HUES6 (cell line): ENCODE measurements at regions not wholly inside any gene's neighbourhood (a gene's known extent, or its start where the extent isn't known, plus 50 kb on each side); places are given as distances from the start of the nearest gene placed in this dataset.
A peak's percentile ranks its signal among the peaks of the same experiment; 100 is the strongest.

Experiments used
- H3K27ac ChIP-seq: 2 replicates; pipeline ENCODE4 v1.7.0; 2013; ENCODE audit warnings: low read depth, mild to moderate bottlenecking, low read length, inconsistent platforms
- H3K27me3 ChIP-seq: 2 replicates; pipeline ENCODE4 v1.6.1; 2013; ENCODE audit warnings: low read length; ENCODE audit not compliant: control insufficient read depth, insufficient read depth
- H3K36me3 ChIP-seq: 2 replicates; pipeline ENCODE4 v1.6.1; 2013; ENCODE audit warnings: low read length; ENCODE audit not compliant: control insufficient read depth, insufficient read depth
- H3K4me1 ChIP-seq: 2 replicates; pipeline ENCODE4 v1.6.1; 2013; ENCODE audit warnings: low read length; ENCODE audit not compliant: control insufficient read depth, insufficient read depth
- H3K4me3 ChIP-seq: 2 replicates; pipeline ENCODE4 v1.5.1; 2013; ENCODE audit warnings: low read depth, low read length
- H3K9ac ChIP-seq: one replicate; pipeline ENCODE4 v1.6.1; 2013; ENCODE audit warnings: mild to moderate bottlenecking, low read length
- H3K9me3 ChIP-seq: 2 replicates; pipeline ENCODE4 v1.6.1; 2013; ENCODE audit warnings: low read depth, low read length; ENCODE audit not compliant: control insufficient read depth, insufficient read depth

DNA sequence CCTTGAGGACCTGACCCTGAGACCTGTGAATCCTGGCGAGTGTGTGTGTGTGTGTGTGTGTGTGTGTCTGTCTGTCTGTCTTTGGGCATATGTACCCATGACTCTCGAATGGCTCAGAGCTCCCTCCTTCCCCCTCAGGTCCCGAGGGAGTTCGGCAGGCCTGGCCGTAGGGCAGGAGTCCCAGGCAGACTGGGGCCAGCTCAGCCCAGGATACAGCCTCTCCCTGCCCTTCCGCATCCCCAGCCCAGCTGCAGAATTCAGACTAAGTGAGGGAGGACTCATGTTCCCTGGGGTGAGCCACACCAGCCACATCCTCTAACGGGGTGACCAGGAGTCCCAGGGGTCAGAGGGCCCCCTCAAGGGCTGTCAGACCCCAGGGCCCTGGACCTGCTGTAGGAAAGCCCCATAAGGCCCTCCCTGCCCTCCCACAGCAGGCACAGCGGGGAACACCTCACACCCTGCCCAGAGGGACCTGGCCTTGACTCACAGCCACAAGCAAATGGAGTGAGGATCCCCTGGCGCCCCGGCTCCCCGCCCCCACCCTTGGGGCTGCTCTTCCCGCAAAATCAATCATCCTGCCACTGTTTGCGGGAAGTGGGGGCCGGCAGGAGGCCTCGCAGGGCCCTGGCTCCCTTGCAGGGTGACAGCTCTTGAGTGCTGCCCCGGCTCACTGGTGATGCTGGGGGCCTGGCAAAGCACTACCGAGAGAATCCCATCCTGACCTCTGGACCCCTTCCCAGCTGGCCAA lies 101.7 kb upstream of the CASZ1 start:
- Histone ChIP-seq H3K27me3 (peaks cover 8% of the 10 kb centered on the region; the same call in 1 of the 2 replicates), H3K27ac (no peak overlapping the region), H3K9ac (no peak overlapping the region), H3K4me3 (no peak overlapping the region), H3K9me3 (no peaks in the 10 kb centered on the region), H3K36me3 (no peaks in the 10 kb centered on the region), H3K4me1 (peaks cover 46% of the 10 kb centered on the region)

GRCh38 chr1:10898921-10899320 lies 102.5 kb upstream of the CASZ1 start:
- Histone ChIP-seq H3K36me3 (no peaks in the 10 kb centered on the region), H3K4me1 (peaks cover 46% of the 10 kb centered on the region), H3K27me3 (peaks cover 8% of the 10 kb centered on the region; the same call in 1 of the 2 replicates), H3K4me3 (no peak overlapping the region), H3K9ac (no peak overlapping the region), H3K27ac (no peak overlapping the region), H3K9me3 (no peaks in the 10 kb centered on the region)

DNA sequence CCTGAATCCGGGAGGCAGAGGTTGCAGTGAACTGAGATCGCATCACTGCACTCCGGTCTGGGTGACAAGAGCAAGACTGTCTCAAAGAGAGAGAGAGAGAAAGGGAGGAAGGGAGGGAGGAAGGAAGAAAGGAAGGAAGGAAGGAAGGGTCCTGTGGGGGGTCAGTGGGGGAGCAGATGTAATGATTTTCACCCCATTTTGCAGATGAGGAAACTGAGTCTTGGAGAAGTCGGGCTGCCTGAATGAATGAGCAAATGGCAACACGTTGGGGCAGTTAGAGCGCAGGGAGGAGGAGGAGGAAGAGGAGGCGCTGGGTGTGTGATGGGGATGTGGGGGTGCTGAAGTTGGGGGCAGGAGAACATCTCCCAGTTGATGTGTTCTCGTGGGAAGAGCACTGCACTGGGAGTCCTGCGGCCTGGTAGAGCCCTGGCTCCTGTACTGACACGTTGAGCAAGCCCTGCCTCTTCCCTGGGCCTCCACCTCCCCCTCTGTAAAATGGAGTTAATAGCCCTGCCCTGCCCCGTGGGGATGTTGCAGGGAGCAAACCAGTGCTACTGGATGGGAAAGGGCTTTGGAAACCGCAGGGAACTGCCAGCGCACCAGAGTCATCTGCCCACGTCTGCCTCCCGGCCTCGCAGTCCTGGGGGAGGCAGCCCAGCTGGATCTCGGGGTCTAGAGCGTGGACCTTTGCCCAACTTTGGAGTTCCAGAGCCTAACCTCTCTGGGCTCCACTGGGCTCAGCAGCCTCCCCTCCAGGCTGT lies 103.2 kb upstream of the CASZ1 start:
- H3K9ac ChIP-seq, result no peak overlapping the region
- H3K27me3 ChIP-seq, result peaks cover 8% of the 10 kb centered on the region; the same call in 1 of the 2 replicates
- H3K27ac ChIP-seq, result no peak overlapping the region
- peaks cover 46% of the 10 kb centered on the region for H3K4me1 ChIP-seq
- peak overlapping the region; percentile 14; the same call in 1 of the 2 replicates for H3K4me3 ChIP-seq
- H3K9me3 ChIP-seq, result no peaks in the 10 kb centered on the region
- H3K36me3 ChIP-seq, result no peaks in the 10 kb centered on the region

DNA sequence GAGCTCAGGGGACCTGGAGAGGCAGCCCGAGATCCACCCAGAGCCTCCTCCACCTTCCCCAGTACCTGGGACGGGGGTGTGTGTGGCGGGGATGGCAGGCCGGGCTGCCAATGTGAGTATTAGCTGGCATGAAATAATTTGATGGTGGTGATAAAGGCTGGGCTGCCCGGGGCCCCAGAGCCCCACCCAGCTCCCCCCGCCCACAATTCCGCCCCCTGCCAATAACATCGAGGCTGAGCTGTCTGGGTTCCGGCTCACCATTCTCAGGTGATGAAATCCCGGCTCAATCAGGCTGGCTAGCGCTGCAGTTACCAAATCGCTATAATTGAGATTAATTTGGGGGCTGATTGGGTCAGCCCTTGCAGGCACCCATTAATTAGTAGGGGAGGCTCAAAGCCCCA lies 103.8 kb upstream of the CASZ1 start:
- no peak overlapping the region for H3K27ac ChIP-seq
- peak overlapping the region; percentile 43; the same call in 1 of the 2 replicates for H3K4me3 ChIP-seq
- peaks cover 46% of the 10 kb centered on the region for H3K4me1 ChIP-seq

DNA sequence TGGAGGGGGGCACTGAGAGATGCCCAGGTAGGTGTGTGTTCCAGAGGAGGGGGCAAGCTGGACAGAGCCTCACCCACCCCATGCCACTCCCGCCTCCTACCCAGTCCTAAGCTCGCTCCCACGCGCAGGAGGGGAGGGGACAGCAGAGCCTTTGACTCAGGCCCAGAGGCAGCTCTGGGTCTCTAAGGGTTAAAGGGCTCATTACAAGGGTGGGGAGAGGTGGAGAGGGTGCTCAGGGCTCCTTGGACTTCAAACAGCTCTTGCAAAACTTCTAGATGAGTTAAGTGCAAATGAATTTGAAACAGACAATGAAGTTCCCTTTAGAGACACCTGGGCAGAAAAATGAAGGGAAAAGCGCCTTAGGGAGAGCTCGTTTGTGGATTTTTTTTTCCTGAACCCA lies 104.2 kb upstream of the CASZ1 start:
- peaks cover 46% of the 10 kb centered on the region for H3K4me1 ChIP-seq
- H3K9ac ChIP-seq, result peak overlapping the region; percentile 31
- H3K36me3 ChIP-seq, result no peaks in the 10 kb centered on the region
- no peaks in the 10 kb centered on the region for H3K9me3 ChIP-seq
- no peak overlapping the region for H3K27ac ChIP-seq
- peak overlapping the region; percentile 43 for H3K4me3 ChIP-seq
- peaks cover 8% of the 10 kb centered on the region; the same call in 1 of the 2 replicates for H3K27me3 ChIP-seq

More for the DNA sequence above, 103.8 kb upstream of the CASZ1 start:
- Histone ChIP-seq H3K36me3 (no peaks in the 10 kb centered on the region), H3K9me3 (no peaks in the 10 kb centered on the region), H3K9ac (peak overlapping the region; percentile 31), H3K27me3 (peaks cover 8% of the 10 kb centered on the region; the same call in 1 of the 2 replicates)

- Histone ChIP-seq H3K27ac (peak overlapping the region; percentile 63; the same call in 1 of the 2 replicates), H3K4me1 (peaks cover 46% of the 10 kb centered on the region), H3K27me3 (peaks cover 8% of the 10 kb centered on the region; the same call in 1 of the 2 replicates), H3K9ac (peak overlapping the region; percentile 57), H3K36me3 (no peaks in the 10 kb centered on the region), H3K9me3 (no peaks in the 10 kb centered on the region), H3K4me3 (peak overlapping the region; percentile 43)
Measured at GRCh38 chr1:10901091-10901890, 104.8 kb upstream of the CASZ1 start.

DNA sequence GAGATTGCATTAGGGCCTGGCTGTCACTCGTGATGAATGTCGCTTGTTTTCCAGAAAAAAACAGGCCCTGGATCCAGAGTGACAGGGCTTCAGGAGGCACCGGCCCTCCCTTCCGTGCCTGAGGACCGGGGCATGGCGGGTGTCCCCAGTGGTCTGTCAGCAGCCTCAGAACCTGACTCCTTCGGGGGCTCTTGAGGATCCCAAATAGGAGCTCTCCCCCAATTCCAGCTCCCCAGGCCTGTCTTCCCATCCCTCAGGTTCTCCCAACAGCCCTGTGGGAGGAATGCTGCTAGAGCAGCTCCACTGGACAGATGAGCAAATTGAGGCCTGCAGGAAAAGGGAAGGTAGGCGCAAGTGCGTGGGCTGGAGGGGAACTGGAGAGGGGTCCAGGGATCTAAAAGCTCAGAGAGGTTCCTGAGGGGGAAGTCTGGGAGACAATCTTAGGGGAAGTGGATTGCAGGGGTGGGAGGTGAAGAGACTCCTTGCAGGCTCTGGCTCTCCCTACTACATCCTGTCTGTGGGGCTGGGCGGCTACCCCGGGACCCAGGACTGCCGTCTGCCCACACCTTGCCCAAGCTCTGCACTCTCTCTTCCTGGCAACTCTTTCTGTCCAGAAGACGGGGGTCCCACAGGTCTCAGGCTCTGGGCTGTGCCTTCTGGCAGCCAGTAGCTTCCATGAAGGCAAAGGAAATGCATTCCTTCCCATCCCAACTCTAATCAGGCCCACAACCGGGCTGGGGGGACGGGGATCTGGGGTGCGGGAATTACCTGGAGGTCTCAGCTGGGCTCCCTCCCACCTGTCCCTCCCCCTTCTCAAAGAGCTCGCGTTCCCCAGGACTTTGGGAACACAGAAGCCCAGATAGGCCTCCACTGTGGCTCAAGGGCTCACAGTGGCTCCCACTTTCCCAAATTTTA lies 105.7 kb upstream of the CASZ1 start:
- Histone ChIP-seq H3K4me3 (peak overlapping the region; percentile 43; the same call in 1 of the 2 replicates), H3K9me3 (no peaks in the 10 kb centered on the region), H3K36me3 (no peaks in the 10 kb centered on the region), H3K4me1 (peaks cover 50% of the 10 kb centered on the region), H3K27ac (peak overlapping the region; percentile 63; the same call in 1 of the 2 replicates), H3K9ac (peak overlapping the region; percentile 57), H3K27me3 (peaks cover 8% of the 10 kb centered on the region; the same call in 1 of the 2 replicates)

DNA sequence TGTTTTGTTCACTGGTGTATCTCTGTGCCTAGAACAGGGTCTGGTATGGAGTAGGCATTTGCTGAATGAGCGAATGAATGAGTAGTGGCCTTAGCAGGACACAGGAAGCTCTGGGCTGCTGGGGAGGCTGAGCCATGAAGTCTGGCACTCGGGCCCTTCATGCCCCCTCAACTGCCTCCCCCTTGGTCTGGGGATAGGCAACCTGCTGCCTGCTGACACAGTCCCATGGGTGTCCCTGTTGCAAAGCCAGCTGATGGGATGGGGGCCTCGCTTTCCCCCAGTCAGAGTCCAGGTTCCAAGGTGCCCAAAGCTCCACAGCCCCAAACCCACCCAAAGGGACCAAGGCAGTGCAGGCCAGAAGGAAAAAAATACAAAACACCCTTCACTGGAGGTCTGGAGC lies 107.0 kb upstream of the CASZ1 start:
- H3K4me1 ChIP-seq, result peaks cover 55% of the 10 kb centered on the region
- H3K27ac ChIP-seq, result no peak overlapping the region
- H3K27me3 ChIP-seq, result peaks cover 8% of the 10 kb centered on the region; the same call in 1 of the 2 replicates

DNA sequence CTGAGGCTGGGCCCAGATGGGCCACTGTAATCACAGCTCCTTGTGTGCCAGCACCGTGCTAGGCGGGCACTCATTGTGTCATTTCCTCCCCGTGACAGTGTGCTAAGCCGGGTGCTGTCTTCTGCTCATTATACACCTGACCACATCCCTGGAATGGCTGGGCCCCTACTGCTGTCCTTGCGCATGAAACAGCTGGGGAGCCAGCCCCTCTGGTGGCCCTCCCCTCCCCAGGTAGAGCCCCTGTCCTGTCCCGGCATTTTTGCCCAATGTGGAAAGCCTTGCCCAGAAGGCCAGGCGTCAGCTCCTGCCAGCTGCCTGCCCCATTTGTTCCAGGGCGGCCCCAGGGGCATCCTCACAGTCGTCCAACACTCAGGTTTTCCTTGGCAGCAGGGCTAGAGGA lies 107.4 kb upstream of the CASZ1 start:
- Histone ChIP-seq H3K9me3 (no peaks in the 10 kb centered on the region), H3K4me3 (no peak overlapping the region), H3K9ac (no peak overlapping the region), H3K27ac (no peak overlapping the region), H3K27me3 (peaks cover 8% of the 10 kb centered on the region; the same call in 1 of the 2 replicates), H3K4me1 (peaks cover 53% of the 10 kb centered on the region), H3K36me3 (no peaks in the 10 kb centered on the region)

More for the DNA sequence above, 107.0 kb upstream of the CASZ1 start:
- Histone ChIP-seq H3K9me3 (no peaks in the 10 kb centered on the region), H3K4me3 (no peak overlapping the region), H3K9ac (no peak overlapping the region), H3K36me3 (no peaks in the 10 kb centered on the region)
